NCI-H2196 treated with DMSO at 0.1 percent for 48 hours (cell line): ENCODE measurements at regions not wholly inside any gene's neighbourhood (a gene's known extent, or its start where the extent isn't known, plus 50 kb on each side); places are given as distances from the start of the nearest gene placed in this dataset.

Source experiments
- DNase-seq: peaks from one replicate; lab custom pipeline; 2025; ENCODE audit not compliant: unreplicated experiment; lab: John Stamatoyannopoulos, UW

- no peak for DNase-seq
Observed at GRCh38 chr3:99128725-99129505, 227.4 kb upstream of the DCBLD2 start.

- no peak for DNase-seq
Observed at GRCh38 chr3:99128235-99128634, 226.7 kb upstream of the DCBLD2 start.

- DNase-seq: no peak
Observed at GRCh38 chr3:99126316-99126715, 224.8 kb upstream of the DCBLD2 start.

- no peak for DNase-seq
Observed at GRCh38 chr3:99119385-99119784, 217.9 kb upstream of the DCBLD2 start.

GRCh38 chr3:99118381-99118780, 216.9 kb upstream of the DCBLD2 start:
- no peak for DNase-seq

- no peak for DNase-seq
Observed at GRCh38 chr3:99114565-99115291, 213.2 kb upstream of the DCBLD2 start.

GRCh38 chr3:99111235-99111634, 209.7 kb upstream of the DCBLD2 start:
- DNase-seq: no peak

GRCh38 chr3:99110401-99110800, 208.9 kb upstream of the DCBLD2 start:
- no peak for DNase-seq

- no peak for DNase-seq
Observed at GRCh38 chr3:99108508-99108907, 207.0 kb upstream of the DCBLD2 start.

- DNase-seq: no peak
Observed at GRCh38 chr3:99094606-99095005, 193.1 kb upstream of the DCBLD2 start.

GRCh38 chr3:99087277-99087676, 185.8 kb upstream of the DCBLD2 start:
- no peak for DNase-seq

- no peak for DNase-seq
Observed at GRCh38 chr3:99084826-99085225, 183.3 kb upstream of the DCBLD2 start.

GRCh38 chr3:99084156-99084555, 182.7 kb upstream of the DCBLD2 start:
- DNase-seq: no peak

- DNase-seq: no peak
Observed at GRCh38 chr3:99071096-99071495, 169.6 kb upstream of the DCBLD2 start.

- no peak for DNase-seq
Observed at GRCh38 chr3:99069973-99070372, 168.5 kb upstream of the DCBLD2 start.

GRCh38 chr3:99066863-99067262, 165.4 kb upstream of the DCBLD2 start:
- DNase-seq: no peak

GRCh38 chr3:99049164-99049563, 147.7 kb upstream of the DCBLD2 start:
- DNase-seq: no peak

GRCh38 chr3:99041747-99042146, 140.3 kb upstream of the DCBLD2 start:
- DNase-seq: no peak

- no peak for DNase-seq
Observed at GRCh38 chr3:99031778-99032177, 130.3 kb upstream of the DCBLD2 start.

GRCh38 chr3:99023590-99024192, 122.2 kb upstream of the DCBLD2 start:
- DNase-seq: peak; percentile 2

GRCh38 chr3:99021466-99021865, 120.0 kb upstream of the DCBLD2 start:
- no peak for DNase-seq

- DNase-seq: no peak
Observed at GRCh38 chr3:99016452-99016851, 115.0 kb upstream of the DCBLD2 start.
